ENCODE measurements at regions not wholly inside any gene's neighbourhood (a gene's known extent, or its start where the extent isn't known, plus 50 kb on each side); places are given as distances from the start of the nearest gene placed in this dataset.

- Mint-ChIP-seq H3K27ac (no peak overlapping the region), H3K4me1 (peaks cover 4% of the 10 kb centered on the region; the same call in 2 of the 3 replicates), H3K9me3 (no peaks in the 10 kb centered on the region), H3K4me3 (no peak overlapping the region), H3K27me3 (ENCODE audit: insufficient read depth, low read depth, poor library complexity) (no peaks in the 10 kb centered on the region), H3K36me3 (ENCODE audit: low read depth) (no peaks in the 10 kb centered on the region)
- ATAC-seq (no peak), DNase-seq (ENCODE audit: low spot score) (no peak)
- H3K36me3 ChIP-seq (ENCODE audit: insufficient read depth) = no peaks in the 10 kb centered on the region
- no peaks in the 10 kb centered on the region for H3K79me2 ChIP-seq (replicated peaks; ENCODE audit: insufficient read depth)
- no peak overlapping the region for H3K4me3 ChIP-seq
- H3K27me3 ChIP-seq (ENCODE audit: insufficient read depth) = no peaks in the 10 kb centered on the region
- no peaks in the 10 kb centered on the region for H3F3A ChIP-seq (replicated peaks; ENCODE audit: low read depth)
- H3K4me2 ChIP-seq = no peak overlapping the region
- no peak overlapping the region for H2AFZ ChIP-seq
- H3K4me1 ChIP-seq (ENCODE audit: insufficient read depth) = no peaks in the 10 kb centered on the region
- H3K9me2 ChIP-seq (ENCODE audit: insufficient read depth) = no peaks in the 10 kb centered on the region
- no peaks in the 10 kb centered on the region for H4K20me1 ChIP-seq (replicated peaks; ENCODE audit: insufficient read depth)
- H3K27ac ChIP-seq (ENCODE audit: low read depth) = no peak overlapping the region
- no peak for TF ChIP-seq STAT1 (IDR thresholded peaks at IDR 0.05; ENCODE audit: unreplicated experiment)
- TF ChIP-seq EZH2phosphoT487 (IDR thresholded peaks at IDR 0.05; ENCODE audit: unreplicated experiment) = no peak
- TF ChIP-seq JUNB (IDR thresholded peaks at IDR 0.05; ENCODE audit: unreplicated experiment) = no peak
- TF ChIP-seq CTCF (conservative IDR thresholded peaks at IDR 0.05; ENCODE audit: low read depth in 2 of 2) = no peak
- TF ChIP-seq CREB1 (CRISPR knock-in tag; IDR thresholded peaks at IDR 0.05; ENCODE audit: low read depth) = no peak
- TF ChIP-seq REST (IDR thresholded peaks at IDR 0.05; ENCODE audit: unreplicated experiment) = no peak
These were observed 102.1 kb downstream of the LURAP1L start for GRCh38 chr9:12876872-12877271.

GRCh38 chr9:12878351-12878978, 103.6 kb downstream of the LURAP1L start:
- H3K36me3 ChIP-seq (ENCODE audit: insufficient read depth) = no peaks in the 10 kb centered on the region
- Mint-ChIP-seq H3K4me3 (no peak overlapping the region), H3K27ac (peak overlapping the region; percentile 38; the same call in 1 of the 2 replicates), H3K9me3 (no peaks in the 10 kb centered on the region), H3K4me1 (peaks cover 4% of the 10 kb centered on the region; the same call in 2 of the 3 replicates), H3K27me3 (ENCODE audit: insufficient read depth, low read depth, poor library complexity) (no peaks in the 10 kb centered on the region), H3K36me3 (ENCODE audit: low read depth) (no peaks in the 10 kb centered on the region)
- H2AFZ ChIP-seq = no peak overlapping the region
- H3K79me2 ChIP-seq (replicated peaks; ENCODE audit: insufficient read depth) = no peaks in the 10 kb centered on the region
- no peaks in the 10 kb centered on the region for H3K9me2 ChIP-seq (ENCODE audit: insufficient read depth)
- H3K4me1 ChIP-seq (ENCODE audit: insufficient read depth) = no peaks in the 10 kb centered on the region
- no peaks in the 10 kb centered on the region for H3F3A ChIP-seq (replicated peaks; ENCODE audit: low read depth)
- TF ChIP-seq CREB1 (CRISPR knock-in tag; IDR thresholded peaks at IDR 0.05; ENCODE audit: low read depth) (no peak), ZNF331 (CRISPR knock-in tag; IDR thresholded peaks at IDR 0.05; ENCODE audit: low read depth) (no peak), NANOG (IDR thresholded peaks at IDR 0.05; ENCODE audit: borderline replicate concordance) (no peak), CTCF (conservative IDR thresholded peaks at IDR 0.05; ENCODE audit: low read depth in 2 of 2) (no peak), POLR2AphosphoS5 (IDR thresholded peaks at IDR 0.05; ENCODE audit: low read depth) (no peak), STAT1 (IDR thresholded peaks at IDR 0.05; ENCODE audit: unreplicated experiment) (no peak), REST (IDR thresholded peaks at IDR 0.05; ENCODE audit: unreplicated experiment) (no peak), ETS1 (IDR thresholded peaks at IDR 0.05) (no peak)
- no peak overlapping the region for H3K27ac ChIP-seq (ENCODE audit: low read depth)
- H3K27me3 ChIP-seq (ENCODE audit: insufficient read depth) = no peaks in the 10 kb centered on the region
- H3K4me2 ChIP-seq = no peak overlapping the region
- no peak overlapping the region for H3K4me3 ChIP-seq
- ATAC-seq (no peak), DNase-seq (ENCODE audit: low spot score) (no peak)
- no peaks in the 10 kb centered on the region for H4K20me1 ChIP-seq (replicated peaks; ENCODE audit: insufficient read depth)

All from GM23338 (cell line).